K562 (cell line): ENCODE measurements at regions not wholly inside any gene's neighbourhood (a gene's known extent, or its start where the extent isn't known, plus 50 kb on each side); places are given as distances from the start of the nearest gene placed in this dataset.
"Not testable (repeated sequence)": the region's sequence is repeated elsewhere in the genome, so short reads cannot be mapped to it uniquely, and the experiment has no call there.

Experiments used
- ATAC-seq: fragments of 200-7000 bp; cut with Tn5 transposase; 3 replicates; pipeline ENCODE4 v1.9.1; 2020; ENCODE audit warnings: moderate library complexity
- BruUV-seq: library from RNA; stranded (reverse); fragments of 400-500 nt; replicated peaks from 2 replicates; lab custom pipeline; 2021; lab: Mats Ljungman, UMichigan
- CTCF ChIA-PET: fragments of 300-600 bp; formaldehyde crosslinking; extraction: SDS; loops from one replicate; lab custom pipeline; 2021; ENCODE audit warnings: low intra/inter-chr PET ratio; lab: Yijun Ruan, JAX
- POLR2A ChIA-PET: fragments of 300-600, 350-650 bp; sonication (Branson Sonifier 250); formaldehyde crosslinking; extraction: SDS; loops from one replicate; lab custom pipeline; 2021; ENCODE audit warnings: antibody characterized with exemption, inconsistent platforms; lab: Yijun Ruan, JAX
- DNase-seq, 4 experiments: peaks; one replicate each; pipeline versions ENCODE4 v3.0.0 to v3.0.0-alpha.2; 2011 to 2018; ENCODE audit warnings: low spot score in 3 of 4, mixed read lengths in 3 of 4; ENCODE audit errors: extremely low read depth in 1 of 4
- FAIRE-seq: peaks from 2 replicates; lab custom pipeline; 2011; peaks lifted over from hg19 to GRCh38; lab: Jason Lieb, UNC
- H2AFZ ChIP-seq: 2 replicates; pipeline ENCODE4 v1.6.0; 2011; ENCODE audit warnings: low read depth, low read length, control low read depth, inconsistent platforms
- H3K27ac ChIP-seq: fragments of 200-600 bp; 3 replicates; pipeline ENCODE4 v1.8.0; 2011; ENCODE audit warnings: low read depth, mild to moderate bottlenecking, control low read depth, inconsistent platforms, low read length, moderate library complexity, mixed read lengths; ENCODE audit errors: extremely low read depth
- H3K27me3 ChIP-seq, 2 experiments: fragments of 300-600 bp in 1 of 2; 2 replicates in 1 of 2; 3 replicates in 1 of 2; pipeline versions ENCODE4 v1.6.0 to v1.8.0; 2011; ENCODE audit warnings: inconsistent platforms in 2 of 2, low read length in 2 of 2, mild to moderate bottlenecking in 1 of 2, mixed read lengths in 1 of 2, moderate library complexity in 1 of 2; ENCODE audit not compliant: control insufficient read depth in 2 of 2, insufficient read depth in 2 of 2
- H3K36me3 ChIP-seq: fragments of 300-600 bp; 3 replicates; pipeline ENCODE4 v1.8.0; 2011; ENCODE audit warnings: mild to moderate bottlenecking, low read length, inconsistent platforms; ENCODE audit not compliant: control insufficient read depth, insufficient read depth
- H3K4me1 ChIP-seq, 2 experiments: fragments of 200-600 bp in 1 of 2; replicated peaks in 1 of 2; 2 replicates in 1 of 2; 3 replicates in 1 of 2; pipeline versions ENCODE4 v1.5.1 to v1.8.0; 2011; ENCODE audit warnings: inconsistent platforms in 2 of 2, low read length in 2 of 2, mild to moderate bottlenecking in 1 of 2, mixed read lengths in 1 of 2, moderate library complexity in 1 of 2; ENCODE audit not compliant: control insufficient read depth in 2 of 2, insufficient read depth in 2 of 2
- H3K4me2 ChIP-seq: 2 replicates; pipeline ENCODE4 v1.6.1; 2011; ENCODE audit warnings: low read length, control low read depth, inconsistent platforms, mixed read lengths; ENCODE audit not compliant: insufficient read depth
- H3K4me3 ChIP-seq: fragments of 200-600 bp; sonication (generic), shearing (Covaris generic); 2 replicates; pipeline ENCODE4 v1.5.1; 2016; ENCODE audit warnings: control low read depth, inconsistent platforms
- H3K79me2 ChIP-seq: fragments of 200-600 bp; 3 replicates; pipeline ENCODE4 v1.8.0; 2011; ENCODE audit warnings: low read length, inconsistent platforms; ENCODE audit not compliant: control insufficient read depth, insufficient read depth
- H3K9ac ChIP-seq, 2 experiments: 2 replicates each; pipeline versions ENCODE4 v1.6.0 to v1.6.1; 2011; ENCODE audit warnings: low read depth in 2 of 2, low read length in 2 of 2, control low read depth in 1 of 2, inconsistent platforms in 1 of 2, mild to moderate bottlenecking in 1 of 2, mixed read lengths in 1 of 2; ENCODE audit not compliant: insufficient read depth in 1 of 2
- H3K9me1 ChIP-seq: one replicate; pipeline ENCODE4 v1.6.0; 2011; ENCODE audit warnings: inconsistent platforms, mild to moderate bottlenecking, low read length, moderate library complexity; ENCODE audit not compliant: control insufficient read depth, insufficient read depth
- H3K9me3 ChIP-seq: replicated peaks from 2 replicates; pipeline ENCODE4 v1.5.1; 2011; ENCODE audit warnings: low read depth, low read length, inconsistent platforms; ENCODE audit not compliant: control insufficient read depth, insufficient read depth
- H4K20me1 ChIP-seq: replicated peaks from 2 replicates; pipeline ENCODE4 v1.6.1; 2011; ENCODE audit warnings: low read length, inconsistent platforms, mixed read lengths; ENCODE audit not compliant: control insufficient read depth, insufficient read depth
- BCLAF1 ChIP-seq, 2 experiments: fragments of 450-650 bp in 1 of 2; IDR thresholded peaks; 2 replicates each; pipeline ENCODE4 v1.6.1; 2011 to 2017; ENCODE audit warnings: low read depth in 2 of 2, antibody characterized with exemption in 1 of 2, borderline replicate concordance in 1 of 2, low read length in 1 of 2, mild to moderate bottlenecking in 1 of 2, mixed read lengths in 1 of 2; ENCODE audit not compliant: control insufficient read depth in 1 of 2
- BRF1 ChIP-seq: IDR thresholded peaks from 3 replicates; pipeline ENCODE4 v1.6.1; 2011; ENCODE audit warnings: borderline replicate concordance, mild to moderate bottlenecking; ENCODE audit not compliant: insufficient read length; ENCODE audit errors: extremely low read depth
- POLR2B ChIP-seq: fragments of 450-650 bp; IDR thresholded peaks from 2 replicates; pipeline ENCODE4 v1.6.1; 2018; ENCODE audit warnings: low read depth; ENCODE audit not compliant: partially characterized antibody
- RFX5 ChIP-seq: IDR thresholded peaks from 2 replicates; pipeline ENCODE4 v1.6.1; 2011; ENCODE audit warnings: low read depth, mild to moderate bottlenecking, improper control_type of control experiment, low read length
- THRAP3 ChIP-seq: fragments of 450-650 bp; IDR thresholded peaks from 2 replicates; pipeline ENCODE4 v1.6.1; 2016; ENCODE audit warnings: mild to moderate bottlenecking, inconsistent platforms, borderline replicate concordance
- ZNF197 ChIP-seq: fragments of 200-800 bp; sonication (Bioruptor generic); IDR thresholded peaks from 2 replicates; pipeline ENCODE4 v1.6.1; 2016; ENCODE audit warnings: low read depth, missing genetic modification characterization, missing compliant biosample characterization
- ZNF23 ChIP-seq: fragments of 250-450 bp; sonication (Bioruptor Pico); IDR thresholded peaks from 2 replicates; pipeline ENCODE4 v1.4.0; 2020; ENCODE audit warnings: mild to moderate bottlenecking
- WGBS: fragments of 100-300 bp; shearing (Covaris generic); methylation state at CpG from one replicate; pipeline ENCODE4 v1.1.6; 2016; ENCODE audit warnings: low coverage, mixed read lengths; ENCODE audit not compliant: insufficient coverage; ENCODE audit errors: missing lambda C conversion rate; 5-methylcytosine and 5-hydroxymethylcytosine counted together
- in situ Hi-C: fragments of 300-500 bp; cut with MboI; formaldehyde crosslinking; loops from 4 replicates; pipeline ENCODE4 v1.15.0; 2018; ENCODE audit warnings: inconsistent platforms, mixed read lengths
- intact Hi-C: fragments of 100-400 bp; cut with micrococcal nuclease; formaldehyde crosslinking; loops from 2 replicates; pipeline ENCODE4 v1.14.2; 2022

GRCh38 chr2:39584283-39584965 is 81.3 kb upstream of the TMEM178A start (continued):
- TF ChIP-seq BCLAF1 (IDR thresholded peaks at IDR 0.05; ENCODE audit: borderline replicate concordance in 1 of 2, control insufficient read depth in 1 of 2, low read depth in 2 of 2, low read length in 1 of 2): no peak
- TF ChIP-seq THRAP3: no peak
- TF ChIP-seq POLR2B: no peak
- no peak for TF ChIP-seq RFX5
- TF ChIP-seq BRF1: no peak
- no peak for TF ChIP-seq ZNF197 (CRISPR knock-in tag)
- TF ChIP-seq ZNF23 (CRISPR knock-in tag): no peak
- TF ChIP-seq, all 486 proteins: peak for 0

- 83% methylated on average over 6 of the region's 20 CpGs for WGBS
- H3K27ac ChIP-seq, H2AFZ ChIP-seq, BruUV-seq, H3K79me2 ChIP-seq, POLR2A ChIA-PET, CTCF ChIA-PET, H3K9ac ChIP-seq, H3K4me3 ChIP-seq, H3K36me3 ChIP-seq, H3K9me3 ChIP-seq, intact Hi-C loops, H3K27me3 ChIP-seq, H4K20me1 ChIP-seq, ATAC-seq, H3K4me1 ChIP-seq, FAIRE-seq, H3K9me1 ChIP-seq, H3K4me2 ChIP-seq, DNase-seq: not testable (repeated sequence)
- in situ Hi-C loops: loop anchor here (25.0 kb wide), 1 partner anchor 852 kb away; no protein-coding TSS in a partner anchor
These were observed 80.2 kb upstream of the TMEM178A start for GRCh38 chr2:39585531-39585930.
